GM23338 (cell line): ENCODE measurements at regions not wholly inside any gene's neighbourhood (a gene's known extent, or its start where the extent isn't known, plus 50 kb on each side); places are given as distances from the start of the nearest gene placed in this dataset.

Source experiments
- ATAC-seq: fragments of 200-7000 bp; cut with Tn5 transposase; 3 replicates; pipeline ENCODE4 v1.9.1; 2020
- DNase-seq: peaks from one replicate; pipeline ENCODE4 v3.0.0-alpha.2; 2015; ENCODE audit warnings: low spot score
- H2AFZ ChIP-seq: fragments of 200-600 bp; sonication (generic); 2 replicates; pipeline ENCODE4 v1.8.0; 2016; ENCODE audit warnings: antibody characterized with exemption, mild to moderate bottlenecking, moderate library complexity
- H3F3A ChIP-seq: fragments of 200-600 bp; sonication (generic); replicated peaks from 2 replicates; pipeline ENCODE4 v1.8.0; 2017; ENCODE audit warnings: antibody characterized with exemption, mixed run types, low read depth
- H3K27ac ChIP-seq: fragments of 200-600 bp; sonication (generic); 2 replicates; pipeline ENCODE4 v1.6.1; 2016; ENCODE audit warnings: low read depth
- H3K27me3 ChIP-seq: fragments of 200-600 bp; sonication (generic); 2 replicates; pipeline ENCODE4 v1.8.0; 2016; ENCODE audit warnings: mild to moderate bottlenecking, mixed run types, moderate library complexity; ENCODE audit not compliant: insufficient read depth
- H3K36me3 ChIP-seq: fragments of 200-600 bp; sonication (generic); 2 replicates; pipeline ENCODE4 v1.8.0; 2016; ENCODE audit warnings: mild to moderate bottlenecking; ENCODE audit not compliant: insufficient read depth
- H3K4me1 ChIP-seq: fragments of 200-600 bp; sonication (generic); 2 replicates; pipeline ENCODE4 v1.8.0; 2016; ENCODE audit warnings: mild to moderate bottlenecking, moderate library complexity; ENCODE audit not compliant: insufficient read depth
- H3K4me2 ChIP-seq: fragments of 200-600 bp; sonication (generic); 2 replicates; pipeline ENCODE4 v1.7.1; 2017; ENCODE audit warnings: mixed run types
- H3K4me3 ChIP-seq: fragments of 200-600 bp; sonication (generic); 2 replicates; pipeline ENCODE4 v1.6.1; 2016; ENCODE audit warnings: mixed run types
- H3K79me2 ChIP-seq: fragments of 200-600 bp; sonication (generic); replicated peaks from 2 replicates; pipeline ENCODE4 v1.8.0; 2017; ENCODE audit warnings: mild to moderate bottlenecking; ENCODE audit not compliant: insufficient read depth
- H3K9me2 ChIP-seq: fragments of 200-600 bp; sonication (generic); 2 replicates; pipeline ENCODE4 v1.8.0; 2017; ENCODE audit not compliant: insufficient read depth
- H4K20me1 ChIP-seq: fragments of 200-600 bp; sonication (generic); replicated peaks from 2 replicates; pipeline ENCODE4 v1.8.0; 2017; ENCODE audit warnings: mild to moderate bottlenecking; ENCODE audit not compliant: insufficient read depth
- H3K27ac Mint-ChIP-seq: 2 replicates; pipeline ENCODE4 v1.8.0; 2020; ENCODE audit warnings: inconsistent platforms, mild to moderate bottlenecking, moderate library complexity, mixed read lengths
- H3K27me3 Mint-ChIP-seq: 3 replicates; pipeline ENCODE4 v1.8.0; 2022; ENCODE audit warnings: low read depth, mild to moderate bottlenecking, moderate library complexity, mixed read lengths, inconsistent platforms; ENCODE audit not compliant: insufficient read depth, poor library complexity
- H3K36me3 Mint-ChIP-seq: 3 replicates; pipeline ENCODE4 v1.8.0; 2021; ENCODE audit warnings: low read depth, mild to moderate bottlenecking, inconsistent platforms, moderate library complexity, mixed read lengths
- H3K4me1 Mint-ChIP-seq: 3 replicates; pipeline ENCODE4 v1.8.0; 2020; ENCODE audit warnings: mild to moderate bottlenecking, inconsistent platforms, mixed read lengths
- H3K4me3 Mint-ChIP-seq: 3 replicates; pipeline ENCODE4 v1.8.0; 2021; ENCODE audit warnings: moderate library complexity, mild to moderate bottlenecking, inconsistent platforms, mixed read lengths
- H3K9me3 Mint-ChIP-seq: 3 replicates; pipeline ENCODE4 v1.8.0; 2020; ENCODE audit warnings: moderate library complexity, mild to moderate bottlenecking, inconsistent platforms, mixed read lengths
- CTCF ChIP-seq, 2 experiments: fragments of 200-600 bp in 1 of 2; sonication (generic) in 1 of 2; conservative IDR thresholded peaks; 2 replicates each; pipeline versions ENCODE4 v1.5.1 to v1.6.1; 2016 to 2017; ENCODE audit warnings: antibody characterized with exemption in 2 of 2, low read depth in 2 of 2, mild to moderate bottlenecking in 2 of 2, moderate library complexity in 1 of 2
- JUNB ChIP-seq: IDR thresholded peaks from one replicate; pipeline ENCODE4 v1.6.1; 2016; ENCODE audit warnings: antibody characterized with exemption; ENCODE audit not compliant: unreplicated experiment
- NANOG ChIP-seq: IDR thresholded peaks from 2 replicates; pipeline ENCODE4 v1.6.1; 2016; ENCODE audit warnings: antibody characterized with exemption, borderline replicate concordance
- POLR2AphosphoS5 ChIP-seq: IDR thresholded peaks from 2 replicates; pipeline ENCODE4 v1.6.1; 2016; ENCODE audit warnings: antibody characterized with exemption, low read depth
- STAT1 ChIP-seq: IDR thresholded peaks from one replicate; pipeline ENCODE4 v1.6.1; 2016; ENCODE audit warnings: antibody characterized with exemption; ENCODE audit not compliant: unreplicated experiment
- ZNF114 ChIP-seq: fragments of 250-450 bp; sonication (Bioruptor Pico); IDR thresholded peaks from 2 replicates; pipeline ENCODE4 v1.5.0; 2020; ENCODE audit warnings: mild to moderate bottlenecking, moderate library complexity
- ZNF331 ChIP-seq: fragments of 250-450 bp; sonication (Bioruptor Pico); IDR thresholded peaks from 2 replicates; pipeline ENCODE4 v1.5.0; 2020; ENCODE audit warnings: low read depth, mild to moderate bottlenecking, moderate library complexity
- TF ChIP-seq, protein P1 (sequence below): IDR thresholded peaks from 2 replicates; pipeline ENCODE4 v1.6.1; 2016; ENCODE audit warnings: antibody characterized with exemption
- TF ChIP-seq, protein P2 (sequence below): fragments of 250-450 bp; sonication (Bioruptor Pico); IDR thresholded peaks from 2 replicates; pipeline ENCODE4 v1.5.0; 2020; ENCODE audit warnings: mild to moderate bottlenecking, moderate library complexity
- TF ChIP-seq, protein P3 (sequence below): IDR thresholded peaks from one replicate; pipeline ENCODE4 v1.6.1; 2018; ENCODE audit warnings: antibody characterized with exemption; ENCODE audit not compliant: unreplicated experiment

DNA sequence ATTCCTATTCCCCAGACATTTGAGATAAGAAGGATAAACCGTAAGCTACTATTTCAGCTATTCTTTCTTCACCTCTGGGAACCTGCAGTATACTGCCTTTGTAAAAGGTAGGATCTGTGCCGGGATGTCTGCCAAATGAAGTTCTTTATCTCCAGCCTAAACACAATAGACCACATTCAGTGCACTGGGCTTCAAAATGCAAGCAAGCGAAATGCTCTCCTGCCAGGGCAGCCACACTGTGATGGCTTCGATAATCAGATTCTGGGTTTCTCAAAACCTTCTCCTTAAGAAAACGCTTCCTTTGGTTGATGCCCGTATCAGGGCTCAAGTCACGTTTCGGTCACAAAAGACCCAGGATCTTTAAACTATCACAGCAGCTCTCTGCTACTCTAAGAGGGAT lies 299.5 kb upstream of the B3GAT1 start:
- Mint-ChIP-seq H3K9me3 (no peaks in the 10 kb centered on the region), H3K27ac (no peak overlapping the region), H3K27me3 (peaks cover 2% of the 10 kb centered on the region), H3K4me3 (no peak overlapping the region), H3K36me3 (no peaks in the 10 kb centered on the region), H3K4me1 (peaks cover 10% of the 10 kb centered on the region; the same call in 2 of the 3 replicates)
- no peak for DNase-seq
- H4K20me1 ChIP-seq: no peaks in the 10 kb centered on the region
- H3K27me3 ChIP-seq: no peaks in the 10 kb centered on the region
- no peak; the same call in 2 of the 3 replicates for ATAC-seq
- H3K27ac ChIP-seq: no peak overlapping the region
- H2AFZ ChIP-seq: no peak overlapping the region
- H3K9me2 ChIP-seq: no peaks in the 10 kb centered on the region
- H3K4me2 ChIP-seq: no peak overlapping the region
- no peaks in the 10 kb centered on the region for H3F3A ChIP-seq
- H3K36me3 ChIP-seq: no peaks in the 10 kb centered on the region
- H3K4me3 ChIP-seq: no peak overlapping the region
- TF ChIP-seq NANOG (no peak), ZNF331 (CRISPR knock-in tag) (no peak), POLR2AphosphoS5 (no peak), ZNF114 (CRISPR knock-in tag) (no peak)
- no peaks in the 10 kb centered on the region for H3K79me2 ChIP-seq
- H3K4me1 ChIP-seq: no peaks in the 10 kb centered on the region

DNA sequence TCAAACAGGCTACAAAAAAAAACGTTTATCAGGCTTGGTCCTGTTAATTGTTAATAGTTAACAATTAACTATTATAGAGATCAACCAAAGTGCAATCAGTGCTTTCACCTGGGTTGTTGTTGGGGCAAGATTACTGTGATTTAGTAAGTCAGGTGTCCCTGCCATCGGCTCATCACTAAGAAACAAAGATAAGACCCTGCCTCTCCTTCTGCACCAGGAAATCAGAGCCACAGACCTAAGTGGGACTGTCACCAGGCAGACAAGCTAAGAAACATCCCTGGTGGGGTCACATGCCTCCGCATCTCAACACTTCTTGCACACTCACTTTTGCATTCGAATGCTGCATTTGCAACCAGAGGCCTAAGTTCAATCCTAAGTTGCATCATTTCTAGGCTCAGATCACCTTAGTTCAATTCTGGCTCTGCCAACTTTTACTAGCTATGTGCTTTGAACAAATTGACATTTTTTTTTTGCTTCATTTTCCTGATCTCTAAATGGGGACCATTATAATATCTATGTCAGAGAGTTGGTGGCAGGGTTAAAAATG lies 298.9 kb upstream of the B3GAT1 start:
- Mint-ChIP-seq H3K9me3 (no peaks in the 10 kb centered on the region), H3K27ac (no peak overlapping the region), H3K4me3 (no peak overlapping the region), H3K36me3 (no peaks in the 10 kb centered on the region), H3K4me1 (peaks cover 10% of the 10 kb centered on the region; the same call in 2 of the 3 replicates), H3K27me3 (peaks cover 2% of the 10 kb centered on the region)
- DNase-seq: no peak
- Histone ChIP-seq H3K27me3 (no peaks in the 10 kb centered on the region), H2AFZ (no peak overlapping the region), H3K79me2 (no peaks in the 10 kb centered on the region), H3K9me2 (no peaks in the 10 kb centered on the region), H3K4me3 (no peak overlapping the region), H3K4me2 (no peak overlapping the region), H3K27ac (no peak overlapping the region), H4K20me1 (no peaks in the 10 kb centered on the region), H3K36me3 (no peaks in the 10 kb centered on the region), H3F3A (no peaks in the 10 kb centered on the region), H3K4me1 (no peaks in the 10 kb centered on the region)
- ATAC-seq: no peak
- TF ChIP-seq STAT1 (no peak), POLR2AphosphoS5 (no peak), CTCF (conservative IDR thresholded peaks at IDR 0.05; ENCODE audit: low read depth in 2 of 2) (no peak), JUNB (no peak)
- TF ChIP-seq, protein P1, sequence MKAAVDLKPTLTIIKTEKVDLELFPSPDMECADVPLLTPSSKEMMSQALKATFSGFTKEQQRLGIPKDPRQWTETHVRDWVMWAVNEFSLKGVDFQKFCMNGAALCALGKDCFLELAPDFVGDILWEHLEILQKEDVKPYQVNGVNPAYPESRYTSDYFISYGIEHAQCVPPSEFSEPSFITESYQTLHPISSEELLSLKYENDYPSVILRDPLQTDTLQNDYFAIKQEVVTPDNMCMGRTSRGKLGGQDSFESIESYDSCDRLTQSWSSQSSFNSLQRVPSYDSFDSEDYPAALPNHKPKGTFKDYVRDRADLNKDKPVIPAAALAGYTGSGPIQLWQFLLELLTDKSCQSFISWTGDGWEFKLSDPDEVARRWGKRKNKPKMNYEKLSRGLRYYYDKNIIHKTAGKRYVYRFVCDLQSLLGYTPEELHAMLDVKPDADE: no peak
- TF ChIP-seq, protein P2, sequence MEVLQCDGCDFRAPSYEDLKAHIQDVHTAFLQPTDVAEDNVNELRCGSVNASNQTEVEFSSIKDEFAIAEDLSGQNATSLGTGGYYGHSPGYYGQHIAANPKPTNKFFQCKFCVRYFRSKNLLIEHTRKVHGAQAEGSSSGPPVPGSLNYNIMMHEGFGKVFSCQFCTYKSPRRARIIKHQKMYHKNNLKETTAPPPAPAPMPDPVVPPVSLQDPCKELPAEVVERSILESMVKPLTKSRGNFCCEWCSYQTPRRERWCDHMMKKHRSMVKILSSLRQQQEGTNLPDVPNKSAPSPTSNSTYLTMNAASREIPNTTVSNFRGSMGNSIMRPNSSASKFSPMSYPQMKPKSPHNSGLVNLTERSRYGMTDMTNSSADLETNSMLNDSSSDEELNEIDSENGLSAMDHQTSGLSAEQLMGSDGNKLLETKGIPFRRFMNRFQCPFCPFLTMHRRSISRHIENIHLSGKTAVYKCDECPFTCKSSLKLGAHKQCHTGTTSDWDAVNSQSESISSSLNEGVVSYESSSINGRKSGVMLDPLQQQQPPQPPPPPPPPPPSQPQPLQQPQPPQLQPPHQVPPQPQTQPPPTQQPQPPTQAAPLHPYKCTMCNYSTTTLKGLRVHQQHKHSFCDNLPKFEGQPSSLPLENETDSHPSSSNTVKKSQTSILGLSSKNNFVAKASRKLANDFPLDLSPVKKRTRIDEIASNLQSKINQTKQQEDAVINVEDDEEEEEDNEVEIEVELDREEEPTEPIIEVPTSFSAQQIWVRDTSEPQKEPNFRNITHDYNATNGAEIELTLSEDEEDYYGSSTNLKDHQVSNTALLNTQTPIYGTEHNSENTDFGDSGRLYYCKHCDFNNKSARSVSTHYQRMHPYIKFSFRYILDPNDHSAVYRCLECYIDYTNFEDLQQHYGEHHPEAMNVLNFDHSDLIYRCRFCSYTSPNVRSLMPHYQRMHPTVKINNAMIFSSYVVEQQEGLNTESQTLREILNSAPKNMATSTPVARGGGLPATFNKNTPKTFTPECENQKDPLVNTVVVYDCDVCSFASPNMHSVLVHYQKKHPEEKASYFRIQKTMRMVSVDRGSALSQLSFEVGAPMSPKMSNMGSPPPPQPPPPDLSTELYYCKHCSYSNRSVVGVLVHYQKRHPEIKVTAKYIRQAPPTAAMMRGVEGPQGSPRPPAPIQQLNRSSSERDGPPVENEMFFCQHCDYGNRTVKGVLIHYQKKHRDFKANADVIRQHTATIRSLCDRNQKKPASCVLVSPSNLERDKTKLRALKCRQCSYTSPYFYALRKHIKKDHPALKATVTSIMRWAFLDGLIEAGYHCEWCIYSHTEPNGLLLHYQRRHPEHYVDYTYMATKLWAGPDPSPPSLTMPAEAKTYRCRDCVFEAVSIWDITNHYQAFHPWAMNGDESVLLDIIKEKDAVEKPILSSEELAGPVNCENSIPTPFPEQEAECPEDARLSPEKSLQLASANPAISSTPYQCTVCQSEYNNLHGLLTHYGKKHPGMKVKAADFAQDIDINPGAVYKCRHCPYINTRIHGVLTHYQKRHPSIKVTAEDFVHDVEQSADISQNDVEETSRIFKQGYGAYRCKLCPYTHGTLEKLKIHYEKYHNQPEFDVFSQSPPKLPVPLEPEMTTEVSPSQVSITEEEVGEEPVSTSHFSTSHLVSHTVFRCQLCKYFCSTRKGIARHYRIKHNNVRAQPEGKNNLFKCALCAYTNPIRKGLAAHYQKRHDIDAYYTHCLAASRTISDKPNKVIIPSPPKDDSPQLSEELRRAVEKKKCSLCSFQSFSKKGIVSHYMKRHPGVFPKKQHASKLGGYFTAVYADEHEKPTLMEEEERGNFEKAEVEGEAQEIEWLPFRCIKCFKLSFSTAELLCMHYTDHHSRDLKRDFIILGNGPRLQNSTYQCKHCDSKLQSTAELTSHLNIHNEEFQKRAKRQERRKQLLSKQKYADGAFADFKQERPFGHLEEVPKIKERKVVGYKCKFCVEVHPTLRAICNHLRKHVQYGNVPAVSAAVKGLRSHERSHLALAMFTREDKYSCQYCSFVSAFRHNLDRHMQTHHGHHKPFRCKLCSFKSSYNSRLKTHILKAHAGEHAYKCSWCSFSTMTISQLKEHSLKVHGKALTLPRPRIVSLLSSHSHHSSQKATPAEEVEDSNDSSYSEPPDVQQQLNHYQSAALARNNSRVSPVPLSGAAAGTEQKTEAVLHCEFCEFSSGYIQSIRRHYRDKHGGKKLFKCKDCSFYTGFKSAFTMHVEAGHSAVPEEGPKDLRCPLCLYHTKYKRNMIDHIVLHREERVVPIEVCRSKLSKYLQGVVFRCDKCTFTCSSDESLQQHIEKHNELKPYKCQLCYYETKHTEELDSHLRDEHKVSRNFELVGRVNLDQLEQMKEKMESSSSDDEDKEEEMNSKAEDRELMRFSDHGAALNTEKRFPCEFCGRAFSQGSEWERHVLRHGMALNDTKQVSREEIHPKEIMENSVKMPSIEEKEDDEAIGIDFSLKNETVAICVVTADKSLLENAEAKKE: no peak
- TF ChIP-seq, protein P3, sequence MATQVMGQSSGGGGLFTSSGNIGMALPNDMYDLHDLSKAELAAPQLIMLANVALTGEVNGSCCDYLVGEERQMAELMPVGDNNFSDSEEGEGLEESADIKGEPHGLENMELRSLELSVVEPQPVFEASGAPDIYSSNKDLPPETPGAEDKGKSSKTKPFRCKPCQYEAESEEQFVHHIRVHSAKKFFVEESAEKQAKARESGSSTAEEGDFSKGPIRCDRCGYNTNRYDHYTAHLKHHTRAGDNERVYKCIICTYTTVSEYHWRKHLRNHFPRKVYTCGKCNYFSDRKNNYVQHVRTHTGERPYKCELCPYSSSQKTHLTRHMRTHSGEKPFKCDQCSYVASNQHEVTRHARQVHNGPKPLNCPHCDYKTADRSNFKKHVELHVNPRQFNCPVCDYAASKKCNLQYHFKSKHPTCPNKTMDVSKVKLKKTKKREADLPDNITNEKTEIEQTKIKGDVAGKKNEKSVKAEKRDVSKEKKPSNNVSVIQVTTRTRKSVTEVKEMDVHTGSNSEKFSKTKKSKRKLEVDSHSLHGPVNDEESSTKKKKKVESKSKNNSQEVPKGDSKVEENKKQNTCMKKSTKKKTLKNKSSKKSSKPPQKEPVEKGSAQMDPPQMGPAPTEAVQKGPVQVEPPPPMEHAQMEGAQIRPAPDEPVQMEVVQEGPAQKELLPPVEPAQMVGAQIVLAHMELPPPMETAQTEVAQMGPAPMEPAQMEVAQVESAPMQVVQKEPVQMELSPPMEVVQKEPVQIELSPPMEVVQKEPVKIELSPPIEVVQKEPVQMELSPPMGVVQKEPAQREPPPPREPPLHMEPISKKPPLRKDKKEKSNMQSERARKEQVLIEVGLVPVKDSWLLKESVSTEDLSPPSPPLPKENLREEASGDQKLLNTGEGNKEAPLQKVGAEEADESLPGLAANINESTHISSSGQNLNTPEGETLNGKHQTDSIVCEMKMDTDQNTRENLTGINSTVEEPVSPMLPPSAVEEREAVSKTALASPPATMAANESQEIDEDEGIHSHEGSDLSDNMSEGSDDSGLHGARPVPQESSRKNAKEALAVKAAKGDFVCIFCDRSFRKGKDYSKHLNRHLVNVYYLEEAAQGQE: no peak
